Large intestine (tissue), 3 donors: ENCODE measurements at regions not wholly inside any gene's neighbourhood (a gene's known extent, or its start where the extent isn't known, plus 50 kb on each side); places are given as distances from the start of the nearest gene placed in this dataset.
A peak's percentile ranks its signal among the peaks of the same experiment; 100 is the strongest.

Experiments
- DNase-seq, 2 donors: peaks; one replicate each; pipeline versions ENCODE4 v3.0.0 to v3.0.0-alpha.2; 2013
- H3K27ac ChIP-seq: one replicate; pipeline ENCODE4 v1.5.1; 2013; ENCODE audit warnings: low read length
- H3K27me3 ChIP-seq: 2 replicates; pipeline ENCODE4 v1.6.1; 2013; ENCODE audit warnings: low read length; ENCODE audit not compliant: control insufficient read depth, insufficient read depth
- H3K36me3 ChIP-seq: 2 replicates; pipeline ENCODE4 v1.6.1; 2013; ENCODE audit warnings: low read length; ENCODE audit not compliant: control insufficient read depth, insufficient read depth
- H3K4me1 ChIP-seq: one replicate; pipeline ENCODE4 v1.6.1; 2013; ENCODE audit warnings: low read length; ENCODE audit not compliant: control insufficient read depth, insufficient read depth
- H3K4me3 ChIP-seq: one replicate; pipeline ENCODE4 v1.5.1; 2013; ENCODE audit warnings: low read length
- H3K9me3 ChIP-seq: one replicate; pipeline ENCODE4 v1.6.1; 2013; ENCODE audit warnings: mild to moderate bottlenecking, low read depth, low read length, moderate library complexity; ENCODE audit not compliant: control insufficient read depth
- WGBS: methylation state at CpG from one replicate; pipeline ENCODE4 v1.1.5; 2013; ENCODE audit warnings: low lambda C conversion rate; ENCODE audit not compliant: insufficient coverage; 5-methylcytosine and 5-hydroxymethylcytosine counted together

- no peaks in the 10 kb centered on the region for H3K4me1 ChIP-seq
- WGBS: no CpG with 5 or more reads among the region's 4 CpGs
- no peaks in the 10 kb centered on the region for H3K36me3 ChIP-seq
- H3K27me3 ChIP-seq: no peaks in the 10 kb centered on the region
- no peak for DNase-seq
- H3K9me3 ChIP-seq: no peaks in the 10 kb centered on the region
- no peak overlapping the region for H3K4me3 ChIP-seq
- no peak overlapping the region for H3K27ac ChIP-seq
Observed at GRCh38 chr12:69092137-69092536, 147.2 kb upstream of the CPSF6 start.

GRCh38 chr12:69094606-69095216 is 144.7 kb upstream of the CPSF6 start:
- no peaks in the 10 kb centered on the region for H3K4me1 ChIP-seq
- H3K27ac ChIP-seq: no peak overlapping the region
- no peaks in the 10 kb centered on the region for H3K9me3 ChIP-seq
- no peaks in the 10 kb centered on the region for H3K36me3 ChIP-seq
- 50% methylated on average over 2 of the region's 4 CpGs for WGBS
- no peak for DNase-seq
- H3K27me3 ChIP-seq: no peaks in the 10 kb centered on the region
- no peak overlapping the region for H3K4me3 ChIP-seq

- DNase-seq: no peak
- Histone ChIP-seq H3K27me3 (no peaks in the 10 kb centered on the region), H3K27ac (no peak overlapping the region), H3K4me3 (no peak overlapping the region), H3K4me1 (no peaks in the 10 kb centered on the region), H3K36me3 (no peaks in the 10 kb centered on the region), H3K9me3 (no peaks in the 10 kb centered on the region)
- 100% methylated on average over 1 of the region's 9 CpGs for WGBS
Observed at GRCh38 chr12:69095765-69096477, 143.4 kb upstream of the CPSF6 start.

- Histone ChIP-seq H3K4me1 (no peaks in the 10 kb centered on the region), H3K27ac (no peak overlapping the region), H3K4me3 (no peak overlapping the region), H3K9me3 (no peaks in the 10 kb centered on the region), H3K36me3 (no peaks in the 10 kb centered on the region), H3K27me3 (no peaks in the 10 kb centered on the region)
- DNase-seq: no peak
- no CpG with 5 or more reads among the region's 1 CpG for WGBS
Observed at GRCh38 chr12:69096669-69097335, 142.6 kb upstream of the CPSF6 start.

GRCh38 chr12:69097619-69098368 is 141.6 kb upstream of the CPSF6 start:
- no peaks in the 10 kb centered on the region for H3K27me3 ChIP-seq
- no peaks in the 10 kb centered on the region for H3K36me3 ChIP-seq
- peaks cover under 1% of the 10 kb centered on the region for H3K4me1 ChIP-seq
- H3K9me3 ChIP-seq: no peaks in the 10 kb centered on the region
- no peak overlapping the region for H3K27ac ChIP-seq
- DNase-seq: no peak
- WGBS: 100% methylated on average over 1 of the region's 6 CpGs
- H3K4me3 ChIP-seq: no peak overlapping the region

- Histone ChIP-seq H3K36me3 (no peaks in the 10 kb centered on the region), H3K9me3 (no peaks in the 10 kb centered on the region), H3K27ac (no peak overlapping the region), H3K27me3 (no peaks in the 10 kb centered on the region), H3K4me3 (no peak overlapping the region), H3K4me1 (peaks cover 4% of the 10 kb centered on the region)
- 78% methylated on average over 6 of the region's 9 CpGs for WGBS
- no peak for DNase-seq
Observed at GRCh38 chr12:69099201-69099837, 140.1 kb upstream of the CPSF6 start.

- Histone ChIP-seq H3K27ac (no peak overlapping the region), H3K36me3 (no peaks in the 10 kb centered on the region), H3K27me3 (no peaks in the 10 kb centered on the region), H3K4me1 (peaks cover 4% of the 10 kb centered on the region), H3K4me3 (no peak overlapping the region), H3K9me3 (no peaks in the 10 kb centered on the region)
- DNase-seq: no peak
- no CpG with 5 or more reads among the region's 4 CpGs for WGBS
Observed at GRCh38 chr12:69101505-69101904, 137.9 kb upstream of the CPSF6 start.

- Histone ChIP-seq H3K9me3 (no peaks in the 10 kb centered on the region), H3K27ac (no peak overlapping the region), H3K36me3 (no peaks in the 10 kb centered on the region), H3K27me3 (no peaks in the 10 kb centered on the region), H3K4me1 (peaks cover 4% of the 10 kb centered on the region), H3K4me3 (no peak overlapping the region)
- peak; percentile 40 to 73 for DNase-seq
- no CpG with 5 or more reads among the region's 3 CpGs for WGBS
Observed at GRCh38 chr12:69102856-69103255, 136.5 kb upstream of the CPSF6 start.

GRCh38 chr12:69105101-69105962 is 134.0 kb upstream of the CPSF6 start:
- H3K4me1 ChIP-seq: peaks cover 4% of the 10 kb centered on the region
- no peaks in the 10 kb centered on the region for H3K27me3 ChIP-seq
- WGBS: 80% methylated on average over 1 of the region's 3 CpGs
- no peaks in the 10 kb centered on the region for H3K36me3 ChIP-seq
- no peak overlapping the region for H3K27ac ChIP-seq
- H3K4me3 ChIP-seq: no peak overlapping the region
- no peak for DNase-seq
- H3K9me3 ChIP-seq: no peaks in the 10 kb centered on the region
